Cardiac fibroblast (primary cell): ENCODE measurements at regions not wholly inside any gene's neighbourhood (a gene's known extent, or its start where the extent isn't known, plus 50 kb on each side); places are given as distances from the start of the nearest gene placed in this dataset.

Experiments
- DNase-seq, 2 donors: peaks; one replicate each; pipeline versions ENCODE4 v3.0.0 to v3.0.0-alpha.2; 2010; ENCODE audit warnings: low read depth in 2 of 2
- H3K4me3 ChIP-seq, 2 donors: replicated peaks in 1 of 2; 1 replicate in 1 of 2; 2 replicates in 1 of 2; pipeline ENCODE4 v1.5.1; 2011; ENCODE audit warnings: low read depth in 2 of 2, low read length in 2 of 2, mild to moderate bottlenecking in 2 of 2, moderate library complexity in 1 of 2
- CTCF ChIP-seq: IDR thresholded peaks from one replicate; pipeline ENCODE4 v1.5.1; 2011; ENCODE audit warnings: low read depth, mild to moderate bottlenecking, low read length, inconsistent platforms

DNA sequence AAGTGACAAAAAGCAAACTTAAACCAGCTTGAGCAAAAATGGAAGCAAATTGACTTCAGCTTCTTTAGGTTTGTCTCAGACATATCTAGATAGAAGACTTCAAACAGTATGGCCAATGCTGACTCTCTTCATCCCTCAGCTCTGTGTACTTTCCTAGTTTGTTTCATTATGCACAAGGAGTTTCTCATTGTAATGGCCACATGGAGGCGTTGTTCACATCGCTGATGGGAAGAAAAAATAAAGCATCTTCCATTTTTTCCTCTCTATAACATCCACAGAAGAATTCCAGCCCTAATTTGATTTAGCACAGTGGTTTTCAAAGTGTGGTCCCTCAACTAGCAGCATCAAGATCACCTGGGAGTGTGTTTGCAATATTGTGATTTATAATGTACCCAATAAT, 397.5 kb upstream of the PRKX start:
- TF ChIP-seq CTCF = no peak
- H3K4me3 ChIP-seq = no peak overlapping the region
- no peak for DNase-seq

- DNase-seq = no peak
- H3K4me3 ChIP-seq = no peak overlapping the region
- no peak for TF ChIP-seq CTCF
Observed at GRCh38 chrX:4094926-4095325, 381.5 kb upstream of the PRKX start.

GRCh38 chrX:4091046-4091760, 377.8 kb upstream of the PRKX start:
- no peak for DNase-seq
- no peak for TF ChIP-seq CTCF
- no peak overlapping the region for H3K4me3 ChIP-seq

DNA sequence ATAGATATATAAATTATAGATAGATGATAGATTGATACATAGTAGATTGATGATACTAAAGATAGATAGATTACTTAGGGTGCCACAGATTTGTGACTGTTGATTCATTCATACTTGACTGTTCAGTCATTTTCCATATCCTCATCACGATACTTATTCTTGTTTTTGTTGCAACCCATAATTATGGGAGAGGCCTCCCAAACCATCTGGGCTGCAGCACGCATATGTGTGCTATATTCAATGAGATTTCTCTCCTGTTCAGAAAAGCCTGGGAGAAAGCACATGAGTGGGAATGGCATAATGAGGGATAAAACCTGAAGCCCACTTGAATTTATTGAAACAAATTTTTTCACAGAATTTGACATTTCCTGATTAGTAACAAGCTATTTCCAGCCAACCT, 346.4 kb upstream of the PRKX start:
- DNase-seq = no peak
- TF ChIP-seq CTCF = no peak

GRCh38 chrX:4043951-4044350, 330.5 kb upstream of the PRKX start:
- DNase-seq = no peak
- H3K4me3 ChIP-seq = no peak overlapping the region
- no peak for TF ChIP-seq CTCF

More for the DNA sequence above, 346.4 kb upstream of the PRKX start:
- H3K4me3 ChIP-seq = no peak overlapping the region

DNA sequence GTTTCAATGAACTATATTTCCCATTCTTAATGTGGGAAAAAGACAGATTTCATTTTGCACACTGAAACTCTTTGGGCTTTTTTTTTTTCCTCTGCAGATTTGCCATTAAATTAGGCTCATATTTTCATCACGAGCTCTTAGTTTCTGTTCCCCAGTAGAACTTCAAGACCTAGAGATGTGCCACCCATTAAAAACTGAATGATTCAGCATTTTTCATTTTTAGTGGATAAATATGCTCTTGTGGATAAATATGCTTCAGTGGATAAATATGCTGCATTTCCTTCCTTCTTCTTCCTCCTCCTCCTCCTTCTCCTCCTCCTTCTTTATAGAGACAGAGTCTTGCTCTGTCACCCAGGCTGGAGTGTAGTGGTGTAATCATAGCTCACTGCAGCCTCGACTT, 322.4 kb upstream of the PRKX start:
- H3K4me3 ChIP-seq = no peak overlapping the region
- no peak for DNase-seq
- TF ChIP-seq CTCF = no peak

DNA sequence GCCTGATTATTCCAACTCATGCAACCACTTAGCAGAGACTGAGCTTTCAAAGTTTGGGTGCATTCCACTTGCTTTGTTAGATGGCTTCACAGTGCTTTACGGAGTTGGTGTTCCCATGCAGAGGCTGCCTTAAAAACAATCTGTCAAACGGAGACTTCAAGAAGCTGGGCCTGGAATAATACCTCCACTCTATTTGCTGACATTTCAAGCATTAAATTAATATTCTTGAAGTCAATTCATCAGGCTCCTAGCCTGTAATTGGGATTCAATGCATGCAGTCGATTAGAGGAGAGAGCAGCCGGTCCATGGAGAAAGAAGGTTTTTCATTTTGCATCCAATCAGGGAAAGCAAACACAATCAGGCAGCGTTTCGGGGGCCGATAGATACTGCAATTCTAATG, 314.7 kb upstream of the PRKX start:
- no peak for DNase-seq
- TF ChIP-seq CTCF = no peak
- H3K4me3 ChIP-seq = no peak overlapping the region
